DMS53 treated with DMSO at 0.1 percent for 48 hours (cell line): ENCODE measurements at regions not wholly inside any gene's neighbourhood (a gene's known extent, or its start where the extent isn't known, plus 50 kb on each side); places are given as distances from the start of the nearest gene placed in this dataset.

ENCODE experiments used
- DNase-seq: peaks from one replicate; lab custom pipeline; 2025; ENCODE audit not compliant: unreplicated experiment; lab: John Stamatoyannopoulos, UW

- DNase-seq: no peak
These were observed 697.9 kb upstream of the ID2 start for GRCh38 chr2:7983912-7984311.

- no peak for DNase-seq
These were observed 697.0 kb upstream of the ID2 start for GRCh38 chr2:7984693-7985353.

- DNase-seq: no peak
These were observed 695.4 kb upstream of the ID2 start for GRCh38 chr2:7986431-7986830.

DNA sequence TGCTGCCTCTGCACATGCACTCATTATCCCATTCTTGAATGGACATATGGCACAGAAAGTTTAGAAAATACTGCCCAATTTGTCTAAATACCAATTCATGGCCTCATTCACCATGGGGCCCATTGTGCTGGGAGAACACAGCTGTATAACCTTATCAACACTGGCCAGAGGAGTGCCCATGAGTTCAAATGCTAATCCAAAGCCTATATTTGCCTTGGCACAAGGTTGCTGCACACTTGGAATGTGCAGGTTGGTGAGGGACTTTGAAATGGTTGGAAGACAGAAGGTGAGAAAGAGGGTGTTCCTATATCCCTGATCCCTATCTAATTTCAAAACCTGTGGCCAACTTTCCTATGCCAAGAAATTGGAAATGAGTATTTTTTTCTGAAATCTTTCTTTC is 693.9 kb upstream of the ID2 start:
- DNase-seq: no peak

DNA sequence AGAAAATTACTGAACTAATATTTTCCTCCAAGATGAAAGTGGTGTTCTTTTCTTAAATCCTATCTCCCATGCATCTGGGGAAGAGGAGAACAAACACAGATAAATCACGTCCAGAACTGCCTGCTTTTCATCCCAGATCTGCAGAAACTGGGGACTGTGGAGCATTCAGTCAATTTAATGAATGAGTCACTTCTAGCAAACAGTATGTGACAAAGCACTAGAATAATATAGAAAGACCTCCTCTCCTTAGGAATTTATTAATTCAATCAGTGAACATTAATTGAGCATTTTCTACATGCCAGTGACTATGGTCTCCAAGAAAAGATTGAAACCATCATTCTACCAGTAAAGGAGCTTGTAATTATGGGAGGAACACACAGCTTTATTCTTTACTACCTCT is 693.4 kb upstream of the ID2 start:
- DNase-seq: no peak

DNA sequence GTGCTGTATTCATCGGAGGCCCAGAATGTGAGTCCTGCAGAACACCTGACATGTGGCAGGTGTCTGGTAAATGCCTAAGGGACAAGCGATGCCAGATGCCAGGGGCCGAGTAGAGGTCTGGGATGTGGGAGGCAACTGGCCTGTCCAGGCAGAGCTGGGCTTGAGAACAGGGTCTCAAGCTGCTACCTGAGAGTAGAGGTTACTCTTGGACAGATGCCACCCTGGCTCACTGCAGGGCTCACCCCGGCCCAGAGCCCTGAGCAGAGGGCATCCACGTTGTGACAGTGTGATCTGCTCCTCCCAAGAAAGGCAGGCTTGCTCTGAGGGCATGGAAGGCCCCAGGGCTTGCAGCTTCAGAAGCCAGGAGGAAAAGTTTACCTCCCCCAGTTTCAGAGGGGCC is 692.0 kb upstream of the ID2 start:
- no peak for DNase-seq

- DNase-seq: peak; percentile 36
These were observed 688.9 kb upstream of the ID2 start for GRCh38 chr2:7992612-7993602.

GRCh38 chr2:7994397-7994951 is 687.4 kb upstream of the ID2 start:
- DNase-seq: peak; percentile 26

GRCh38 chr2:7997279-7997678 is 684.6 kb upstream of the ID2 start:
- DNase-seq: no peak

GRCh38 chr2:7999683-8000476 is 682.0 kb upstream of the ID2 start:
- no peak for DNase-seq

- no peak for DNase-seq
These were observed 681.0 kb upstream of the ID2 start for GRCh38 chr2:8000870-8001269.

DNA sequence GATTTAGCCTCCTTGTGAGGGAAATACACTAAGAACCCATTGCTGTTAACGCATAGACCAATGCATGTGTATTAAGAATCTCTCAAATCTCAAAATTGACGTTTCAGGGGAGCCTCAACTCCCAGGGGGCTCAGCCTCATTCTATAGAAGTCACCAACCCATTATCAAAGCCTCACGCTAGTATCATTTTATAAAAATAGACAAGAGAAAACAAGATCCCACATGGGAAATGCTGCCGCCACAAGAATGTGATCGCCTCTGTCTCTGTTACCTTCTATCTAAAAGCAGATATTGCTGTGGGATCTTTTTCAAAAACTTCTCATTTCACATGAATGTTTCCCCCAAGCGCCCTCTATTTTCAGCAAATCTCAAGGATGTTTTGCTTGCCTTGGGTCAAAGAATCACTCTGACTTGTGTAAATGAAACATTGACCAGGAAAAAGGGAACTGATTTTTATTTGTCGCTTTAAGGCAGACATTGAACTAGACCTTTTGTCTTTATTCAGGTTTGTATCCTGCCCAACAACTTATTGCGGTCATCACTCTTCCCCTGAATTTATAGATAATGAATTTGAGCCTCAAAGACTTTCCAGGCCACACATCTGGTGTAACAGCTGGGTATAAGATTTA is 679.0 kb upstream of the ID2 start:
- DNase-seq: no peak

DNA sequence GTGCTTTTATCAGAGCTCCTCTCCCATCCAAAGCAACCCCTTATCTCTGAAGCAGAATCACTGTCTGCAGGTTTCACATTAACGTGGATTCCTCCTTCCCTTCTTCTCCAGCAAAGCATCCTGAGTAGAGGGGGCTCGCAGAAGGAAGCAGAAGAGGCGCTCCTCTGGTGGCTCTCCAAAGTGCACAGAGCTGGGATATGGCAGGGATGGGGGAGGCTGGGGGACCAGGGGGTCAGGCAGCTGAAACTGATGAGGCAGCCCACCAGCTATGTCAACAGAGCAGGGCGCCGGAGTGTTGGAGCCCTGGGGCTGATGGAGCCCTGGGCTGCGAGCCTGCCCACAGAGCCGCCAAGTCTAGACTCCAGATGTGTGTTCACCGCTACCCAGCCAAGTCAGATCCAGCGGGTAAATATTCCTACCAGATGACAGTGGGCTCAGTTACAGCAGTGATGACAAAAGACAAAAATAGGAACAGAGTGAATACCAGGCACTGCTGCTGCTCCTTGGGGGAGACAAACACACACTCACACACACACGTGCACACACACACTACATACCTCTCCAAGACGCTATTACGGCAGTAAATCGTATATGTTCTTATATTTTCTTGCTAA is 678.3 kb upstream of the ID2 start:
- no peak for DNase-seq

DNA sequence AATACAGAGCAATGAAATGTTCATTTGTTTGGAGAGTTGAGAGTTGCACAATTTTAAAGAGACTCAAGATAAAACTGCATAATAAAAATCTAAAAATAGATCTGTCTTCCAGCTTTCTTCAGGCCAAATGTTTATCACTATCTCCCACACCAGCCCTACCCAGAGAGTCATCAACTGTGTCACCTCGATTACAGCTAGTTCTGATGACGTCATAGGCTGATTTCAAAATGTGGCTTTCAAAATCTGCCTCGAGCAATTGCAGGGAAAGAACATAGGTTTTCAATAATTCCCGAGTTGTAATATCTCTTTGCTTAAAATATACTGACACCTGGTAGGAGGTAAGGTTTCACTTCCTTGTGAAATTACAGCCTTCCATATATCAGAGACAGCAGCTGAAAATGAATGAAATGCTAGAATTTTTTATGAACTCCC is 677.6 kb upstream of the ID2 start:
- no peak for DNase-seq

DNA sequence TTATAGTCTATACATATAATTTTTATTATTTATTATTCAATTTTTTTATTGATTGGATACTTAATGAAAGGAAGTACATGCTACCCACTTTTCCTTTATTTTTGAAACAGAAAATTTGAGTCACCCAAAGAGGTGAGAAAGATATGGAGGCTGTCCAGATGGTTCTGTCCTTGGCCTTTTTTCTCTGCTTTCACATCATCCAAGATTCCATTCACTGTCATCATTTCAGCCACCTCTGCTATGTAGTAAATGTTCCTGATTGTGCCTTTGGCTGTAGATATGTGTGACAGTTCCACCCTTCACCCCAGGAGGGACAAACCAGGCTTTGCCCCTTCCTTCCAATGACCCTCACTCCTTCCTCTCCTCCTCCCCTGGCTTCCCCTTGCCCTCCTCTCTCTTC is 675.7 kb upstream of the ID2 start:
- DNase-seq: no peak

DNA sequence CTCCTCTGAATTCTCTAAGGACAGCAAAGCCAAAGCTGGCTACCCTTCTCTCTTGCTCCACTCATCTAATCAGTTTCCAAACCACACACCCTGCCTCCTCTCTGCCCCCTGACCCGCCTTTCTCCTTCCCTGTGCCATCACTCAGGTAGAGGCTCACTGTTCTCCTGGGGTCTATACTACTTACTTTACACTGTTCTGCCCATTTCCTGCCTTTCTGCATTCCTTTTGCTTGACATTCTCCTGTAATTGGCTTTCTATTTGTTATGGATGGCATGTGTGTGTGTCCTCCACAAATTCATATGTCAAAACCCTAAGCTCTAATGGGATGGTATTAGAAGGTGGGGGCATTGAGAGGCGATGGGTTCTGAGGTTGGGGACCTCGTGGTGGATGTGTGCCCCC is 675.2 kb upstream of the ID2 start:
- no peak for DNase-seq

- DNase-seq: no peak
These were observed 672.8 kb upstream of the ID2 start for GRCh38 chr2:8009010-8009597.

DNA sequence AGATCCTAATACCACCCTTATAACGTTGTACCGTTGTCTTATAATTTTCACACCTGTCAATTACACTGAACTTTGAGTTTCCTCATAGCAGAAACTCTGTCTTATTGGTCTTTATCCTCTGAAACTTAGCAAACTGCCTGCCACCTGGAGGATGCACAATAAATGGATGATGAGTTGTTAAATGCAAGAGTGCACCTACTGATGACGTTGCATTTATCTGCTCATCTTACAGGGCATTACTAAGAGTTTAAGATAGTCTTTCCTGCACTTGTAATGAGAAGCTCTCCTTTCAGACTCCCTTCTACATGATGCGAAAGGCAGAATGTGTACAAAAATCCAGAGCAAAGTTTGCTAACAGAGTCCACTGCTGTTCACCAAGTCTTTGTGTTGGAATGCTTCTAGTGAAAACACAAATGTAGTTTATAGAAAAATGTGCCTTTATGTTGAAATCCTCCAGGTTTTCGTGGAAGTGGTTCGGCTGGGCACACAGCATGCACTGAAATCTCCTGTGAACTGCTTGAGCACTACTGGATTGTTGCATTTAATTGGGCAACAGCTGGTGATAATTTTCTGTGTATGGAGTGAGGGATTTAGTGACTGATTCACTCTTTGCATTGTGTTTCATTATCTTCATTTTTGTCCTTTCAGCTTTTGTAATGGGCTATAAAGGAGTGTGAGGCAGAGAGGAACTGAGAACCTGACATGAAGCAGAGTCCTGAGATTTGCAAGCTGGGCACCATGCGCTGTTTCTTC is 665.8 kb upstream of the ID2 start:
- no peak for DNase-seq

- DNase-seq: no peak
These were observed 665.2 kb upstream of the ID2 start for GRCh38 chr2:8016688-8017087.
